HG03439 (cell line): ENCODE measurements at regions not wholly inside any gene's neighbourhood (a gene's known extent, or its start where the extent isn't known, plus 50 kb on each side); places are given as distances from the start of the nearest gene placed in this dataset.
"Not testable (repeated sequence)": the region's sequence is repeated elsewhere in the genome, so short reads cannot be mapped to it uniquely, and the experiment has no call there.

Experiments
- ATAC-seq: cut with Tn5 transposase; IDR thresholded peaks from one replicate; pipeline ENCODE4 v1.9.1; 2021; ENCODE audit warnings: mild to moderate bottlenecking, moderate library complexity; ENCODE audit not compliant: unreplicated experiment

DNA sequence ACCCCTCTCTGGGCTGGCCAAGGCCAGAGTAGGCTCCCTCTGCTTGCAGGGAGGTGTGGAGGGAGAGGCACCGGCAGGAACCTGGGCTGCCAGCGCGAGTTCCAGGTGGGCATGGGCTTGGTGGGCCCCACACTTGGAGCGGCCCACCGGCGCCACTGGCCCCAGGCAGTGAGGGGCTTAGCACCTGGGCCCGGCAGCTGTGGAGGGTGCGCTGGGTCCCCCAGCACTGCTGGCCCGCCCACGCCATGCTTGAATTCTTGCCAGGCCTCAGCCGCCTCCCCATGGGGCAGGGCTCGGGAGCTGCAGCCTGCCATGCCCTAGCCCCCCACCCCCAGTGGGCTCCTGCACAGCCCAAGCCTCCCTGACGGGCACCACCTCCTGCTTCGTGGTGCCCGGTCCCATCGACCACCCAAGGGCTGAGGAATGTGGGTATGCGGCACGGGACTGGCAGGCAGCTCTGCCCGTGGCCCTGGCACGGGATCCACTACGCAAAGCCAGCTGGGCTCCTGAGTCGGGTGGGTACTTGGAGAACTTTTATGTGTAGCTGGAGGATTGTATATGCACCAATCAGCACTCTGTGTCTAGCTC lies 1648.0 kb downstream of the OLFM4 start:
- ATAC-seq: no peak

DNA sequence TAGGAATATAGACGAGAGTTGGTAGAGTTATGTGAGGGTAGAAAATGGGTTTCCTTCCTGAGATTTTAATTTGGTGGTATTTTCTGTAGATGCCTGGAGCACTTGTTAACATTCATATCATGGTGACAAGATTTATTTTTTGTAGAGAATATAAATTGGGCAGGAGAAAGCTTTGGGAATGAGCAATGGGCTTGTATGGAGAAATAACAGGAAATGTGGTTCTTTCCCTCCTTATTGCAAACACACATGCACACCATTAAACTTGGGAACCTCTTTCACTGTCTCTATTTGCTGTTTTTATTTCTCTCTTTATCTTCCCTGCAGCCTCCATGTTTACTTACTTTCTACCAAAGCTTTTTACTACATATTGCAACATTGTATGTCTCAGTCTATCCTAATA lies 1653.6 kb downstream of the OLFM4 start:
- no peak for ATAC-seq

DNA sequence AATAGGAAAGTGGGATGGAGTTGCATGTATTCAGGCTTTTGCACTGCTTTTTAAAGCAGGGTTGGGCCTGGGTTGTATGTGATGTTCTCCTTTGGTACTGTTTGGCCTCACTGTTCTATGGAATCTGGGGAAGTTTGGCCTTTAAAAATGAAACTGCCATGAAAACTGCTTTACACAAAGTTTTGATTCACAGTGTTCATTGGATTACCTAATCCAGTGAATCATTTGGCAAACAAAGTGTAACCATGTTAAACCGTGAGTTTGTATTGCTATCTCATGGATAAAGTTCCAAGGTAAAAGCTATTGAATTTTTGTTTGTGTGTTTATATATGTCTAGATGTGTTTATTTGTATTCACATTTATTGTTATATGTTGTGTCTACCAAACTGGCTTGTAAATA lies 1658.6 kb downstream of the OLFM4 start:
- ATAC-seq: no peak

DNA sequence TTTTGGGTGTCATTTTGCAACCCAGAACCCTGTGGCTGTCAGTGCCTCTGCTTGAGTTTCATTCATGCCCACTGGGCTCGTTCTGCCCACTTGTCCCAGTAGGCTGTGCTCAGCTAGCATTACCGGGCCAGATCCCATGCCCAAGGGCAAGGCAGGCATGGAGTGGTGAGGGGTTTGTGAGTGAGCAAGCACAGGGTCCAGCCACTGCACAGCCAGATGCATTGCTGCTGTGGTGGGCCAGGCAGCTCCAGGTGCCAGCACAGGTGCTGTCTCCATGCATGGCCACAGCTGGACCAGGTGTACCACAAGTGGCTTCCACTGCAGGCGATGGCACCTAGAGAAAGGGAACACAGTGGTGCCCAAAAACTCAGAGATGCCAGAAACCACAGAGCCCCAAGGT lies 1671.2 kb downstream of the OLFM4 start:
- no peak for ATAC-seq

DNA sequence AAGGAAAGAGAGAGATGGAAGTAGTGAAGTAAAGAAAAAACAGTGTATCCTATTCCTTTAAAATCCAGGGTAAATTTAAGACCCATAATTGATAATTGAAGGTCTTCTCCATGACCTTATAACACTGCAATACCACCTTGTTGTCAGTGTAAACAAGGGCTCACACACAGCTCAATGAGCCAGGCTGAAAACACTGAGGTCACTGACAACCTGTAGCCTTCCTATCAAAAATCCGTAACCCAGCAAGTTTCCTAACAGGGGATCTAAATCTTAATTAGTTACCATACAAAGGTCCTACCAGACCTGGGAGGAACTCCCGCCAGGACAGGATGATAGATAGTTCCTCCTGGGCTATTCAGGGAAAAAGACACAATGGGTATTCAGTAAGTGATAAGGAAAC lies 1677.1 kb downstream of the OLFM4 start:
- ATAC-seq: no peak

DNA sequence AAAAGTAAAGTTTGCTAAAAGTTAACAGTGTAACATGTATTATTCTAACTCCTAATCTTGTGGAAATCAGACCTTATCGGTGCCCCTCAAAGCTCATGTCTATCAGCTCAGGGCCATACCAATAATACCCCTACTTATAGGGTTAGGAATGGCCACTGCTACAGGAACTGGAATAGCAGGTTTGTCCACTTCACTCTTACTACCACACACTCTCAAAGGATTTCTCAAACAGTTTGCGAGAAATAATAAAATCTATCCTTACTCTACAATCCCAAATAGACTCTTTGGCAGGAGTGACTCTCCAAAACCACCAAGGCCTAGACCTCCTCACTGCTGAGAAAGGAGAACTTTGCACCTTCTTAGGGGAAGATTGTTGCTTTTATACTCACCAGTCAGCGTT lies 1677.7 kb downstream of the OLFM4 start:
- no peak for ATAC-seq

DNA sequence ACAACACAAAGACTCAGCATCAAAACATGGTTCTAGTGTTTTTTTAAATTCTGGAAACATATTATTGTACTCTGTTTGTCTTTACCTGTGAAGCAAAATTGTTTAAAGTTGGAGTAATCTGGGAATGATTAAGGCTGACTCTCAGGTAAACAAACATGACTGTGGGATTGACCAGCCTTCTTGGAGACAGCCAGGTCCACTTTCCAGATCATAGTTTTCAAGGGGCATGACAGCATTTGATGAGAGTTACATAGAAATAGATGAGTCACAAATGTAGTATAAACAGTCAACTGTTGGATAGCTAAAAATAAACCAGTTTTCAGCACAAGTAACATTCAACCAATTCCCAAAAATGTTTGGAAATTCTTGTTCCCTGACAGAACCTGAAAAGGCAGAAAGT lies 1680.9 kb downstream of the OLFM4 start:
- ATAC-seq: no peak

DNA sequence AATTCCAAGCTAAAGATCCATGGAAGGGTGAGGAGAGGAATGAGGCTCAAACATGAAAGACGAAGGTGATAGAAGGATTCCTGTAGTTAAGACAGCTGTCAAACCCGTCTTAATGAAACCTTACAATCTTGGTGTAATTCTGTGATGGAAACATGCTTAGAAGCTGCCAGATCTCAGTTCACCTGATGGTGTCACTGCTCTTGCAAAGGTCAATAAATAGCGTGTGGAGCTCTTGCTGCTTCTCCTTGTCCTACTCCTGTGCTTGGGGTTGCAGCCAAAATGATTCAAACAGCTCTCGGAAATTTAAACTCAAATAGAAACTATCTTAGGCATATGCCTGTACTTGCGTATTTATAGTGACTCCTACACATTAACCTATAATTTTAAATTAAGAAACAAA lies 1705.0 kb downstream of the OLFM4 start:
- no peak for ATAC-seq

DNA sequence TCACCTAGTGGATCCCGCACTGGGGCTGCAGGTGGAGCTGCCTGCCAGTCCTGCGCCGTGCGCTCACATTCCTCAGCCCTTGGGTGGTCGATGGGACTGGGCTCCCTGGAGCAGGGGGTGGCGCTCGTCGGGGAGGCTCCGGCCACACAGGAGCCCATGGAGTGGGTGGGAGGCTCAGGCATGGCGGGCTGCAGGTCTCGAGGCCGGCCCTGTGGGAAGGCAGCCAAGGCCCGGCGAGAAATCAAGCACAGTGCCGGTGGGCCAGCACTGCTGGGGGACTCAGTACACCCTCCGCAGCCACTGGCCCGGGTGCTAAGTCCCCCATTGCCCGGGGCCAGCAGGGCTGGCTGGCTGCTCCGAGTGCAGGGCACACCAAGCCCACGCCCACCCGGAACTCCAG lies 1708.6 kb downstream of the OLFM4 start:
- not testable (repeated sequence) for ATAC-seq

DNA sequence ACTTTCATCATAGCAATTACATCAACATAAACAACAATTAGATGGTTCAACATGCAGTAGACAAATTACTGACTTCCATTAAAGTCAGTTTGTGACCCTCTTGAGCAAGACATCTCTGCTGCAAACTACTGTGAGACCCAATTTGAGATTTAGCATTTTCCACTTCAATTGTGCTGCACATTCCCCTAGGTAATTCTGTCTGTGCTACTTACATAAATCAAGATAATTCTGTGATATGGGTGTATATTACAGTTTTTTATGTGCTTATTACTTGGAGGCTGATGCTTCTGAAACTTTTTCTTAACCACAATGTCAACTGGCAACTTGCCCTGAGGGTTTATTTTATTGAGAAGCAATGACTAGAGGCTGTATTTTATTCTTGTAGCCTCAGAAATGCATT lies 1714.4 kb downstream of the OLFM4 start:
- no peak for ATAC-seq

DNA sequence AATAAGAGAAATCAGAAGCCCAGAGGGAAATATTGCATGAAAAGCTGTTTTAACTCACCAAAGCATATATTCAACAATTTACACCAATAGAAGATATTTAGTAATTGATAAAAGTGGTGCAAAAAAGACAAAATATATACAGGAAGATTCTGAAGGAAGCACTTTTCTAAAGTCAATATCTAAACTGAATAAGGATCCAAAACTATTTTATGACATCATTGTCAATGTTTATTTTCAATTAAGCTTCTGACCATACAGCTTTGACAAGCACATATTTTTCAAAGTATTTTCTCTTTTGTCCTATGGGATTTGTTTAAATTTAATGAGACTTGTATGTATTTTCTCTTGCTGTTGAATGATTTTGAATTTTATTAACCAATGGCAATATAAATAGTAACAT lies 1716.1 kb downstream of the OLFM4 start:
- ATAC-seq: no peak

DNA sequence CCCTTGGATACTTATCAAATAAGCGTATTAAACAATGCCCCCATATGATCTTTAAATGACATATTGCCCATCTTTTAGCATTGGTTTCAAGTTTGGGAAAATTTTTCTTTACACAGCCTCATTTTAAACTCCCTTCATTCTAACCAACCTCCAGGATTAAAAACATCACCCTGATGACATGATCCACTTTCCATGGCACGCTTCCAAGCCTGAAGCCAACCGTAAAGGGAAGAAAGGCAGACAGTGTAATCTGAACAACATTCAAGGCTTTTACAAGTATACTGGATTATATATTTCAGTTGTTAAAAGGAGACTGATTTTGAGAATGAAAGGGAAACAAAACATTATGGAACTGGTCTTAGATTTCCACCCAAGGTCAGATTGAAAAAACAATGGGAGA lies 1721.9 kb downstream of the OLFM4 start:
- no peak for ATAC-seq

DNA sequence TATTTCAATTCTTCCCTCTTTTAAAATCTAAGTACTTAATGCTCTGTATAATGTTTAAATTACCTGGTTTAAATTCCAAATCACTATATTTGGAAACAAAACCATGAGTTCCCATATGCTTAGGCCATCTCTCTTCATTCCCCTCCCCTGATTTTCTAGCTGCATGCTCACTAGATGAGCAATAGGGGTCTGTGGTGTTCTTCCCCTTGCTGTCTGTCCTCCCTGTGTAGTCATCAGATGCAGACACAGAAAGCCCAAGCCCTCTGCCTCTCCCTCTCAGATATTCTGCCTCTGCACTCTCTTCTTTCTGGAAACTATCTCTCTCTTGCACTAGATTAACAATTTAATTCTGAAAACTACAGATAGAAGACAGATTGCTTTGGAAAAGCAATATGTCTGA lies 1730.2 kb downstream of the OLFM4 start:
- no peak for ATAC-seq

DNA sequence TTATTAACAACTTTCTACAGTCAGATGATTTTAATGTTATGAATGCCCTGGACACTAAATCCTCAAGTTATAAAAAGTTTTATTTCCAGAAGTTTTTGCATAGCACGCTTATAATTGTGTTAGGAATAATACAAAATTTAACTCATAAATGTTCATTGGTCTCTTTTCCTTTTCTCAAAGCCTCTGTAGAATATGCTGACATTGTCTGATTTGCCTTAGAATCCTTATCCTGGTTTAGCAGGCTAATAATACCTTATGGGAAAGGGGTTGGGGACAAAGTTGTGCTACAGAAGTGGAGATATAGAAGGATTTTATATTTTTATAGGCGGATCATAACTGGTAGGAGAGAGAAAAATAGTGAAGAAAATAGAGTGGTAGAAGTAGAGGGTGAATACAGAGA lies 1739.6 kb downstream of the OLFM4 start:
- no peak for ATAC-seq

DNA sequence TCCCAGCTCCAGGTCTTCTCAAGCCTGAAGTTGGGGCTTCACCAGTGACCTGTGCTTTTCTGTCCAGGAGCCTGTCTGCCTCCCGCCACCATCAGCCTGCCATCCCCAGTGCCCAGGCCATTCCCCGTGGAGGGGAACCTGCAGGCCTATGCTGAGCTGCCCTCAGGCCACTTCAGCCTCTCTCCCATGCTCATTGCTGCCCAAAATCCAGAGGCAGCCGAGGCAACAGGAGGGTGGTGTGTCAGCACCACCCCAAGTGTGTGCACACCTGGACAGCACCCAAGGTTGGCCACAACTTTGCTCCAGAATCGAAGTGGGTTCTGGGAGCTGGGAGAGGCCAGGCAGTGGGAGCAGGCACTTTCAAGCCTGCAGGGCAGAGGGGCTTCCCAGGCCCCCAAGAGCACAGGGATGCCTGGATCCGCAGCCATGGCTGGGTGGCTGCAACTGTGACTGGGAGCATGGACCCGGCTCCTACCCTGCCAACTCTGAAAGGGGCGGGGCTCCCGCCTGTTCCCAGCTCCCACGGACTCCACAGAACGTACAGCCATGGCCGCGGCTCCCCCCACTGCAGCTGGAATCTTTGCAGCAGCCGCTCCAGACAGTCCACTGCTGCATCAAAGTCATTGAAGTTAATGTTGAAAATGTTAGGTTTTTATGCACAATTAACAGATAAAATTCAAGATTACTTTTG lies 1747.0 kb downstream of the OLFM4 start:
- no peak for ATAC-seq

DNA sequence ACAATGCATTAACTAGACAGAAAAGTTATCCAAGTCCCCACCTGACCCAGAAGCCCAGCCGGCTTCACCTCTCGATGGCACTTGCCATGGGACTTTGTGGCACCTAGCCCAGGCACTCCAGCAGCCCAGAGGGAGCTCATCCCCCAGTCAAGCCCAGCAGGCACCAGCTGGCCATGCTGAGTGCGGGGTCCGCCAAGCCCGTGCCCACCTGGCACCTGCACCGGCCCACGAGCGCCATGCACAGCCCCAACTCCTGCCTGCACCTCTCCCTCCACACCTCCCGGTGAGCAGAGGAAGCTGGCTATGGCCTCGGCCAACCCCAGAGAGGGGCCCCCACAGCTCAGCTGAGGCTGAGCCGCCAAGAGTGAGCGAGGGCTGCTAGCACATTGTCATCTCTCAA lies 1759.1 kb downstream of the OLFM4 start:
- ATAC-seq: no peak

DNA sequence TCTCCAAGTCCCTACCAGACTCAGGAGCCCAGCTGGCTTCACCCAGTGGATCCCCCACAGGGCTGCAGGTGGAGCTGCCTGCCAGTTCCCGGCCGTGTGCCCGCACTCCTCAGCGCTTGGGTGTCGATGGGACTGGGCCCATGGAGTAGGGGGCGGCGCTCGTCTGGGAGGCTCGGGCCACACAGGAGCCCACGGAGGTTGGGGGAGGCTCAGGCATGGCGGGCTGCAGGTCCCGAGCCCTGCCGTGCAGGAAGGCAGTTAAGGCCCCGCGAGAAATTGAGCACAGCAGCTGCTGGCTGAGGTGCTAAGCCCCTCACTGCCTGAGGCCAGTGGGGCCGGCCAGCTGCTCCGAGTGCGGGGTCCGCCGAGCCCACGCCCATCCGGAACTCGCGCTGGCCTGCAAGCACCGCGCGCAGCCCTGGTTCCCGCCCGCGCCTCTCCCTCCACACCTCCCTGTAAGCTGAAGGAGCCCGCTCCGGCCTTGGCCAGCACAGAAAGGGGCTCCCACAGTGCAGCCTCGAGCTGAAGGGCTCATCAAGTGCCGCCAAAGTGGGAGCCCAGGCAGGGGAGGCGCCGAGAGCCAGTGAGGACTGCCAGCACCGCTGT lies 1771.1 kb downstream of the OLFM4 start:
- ATAC-seq: no peak

DNA sequence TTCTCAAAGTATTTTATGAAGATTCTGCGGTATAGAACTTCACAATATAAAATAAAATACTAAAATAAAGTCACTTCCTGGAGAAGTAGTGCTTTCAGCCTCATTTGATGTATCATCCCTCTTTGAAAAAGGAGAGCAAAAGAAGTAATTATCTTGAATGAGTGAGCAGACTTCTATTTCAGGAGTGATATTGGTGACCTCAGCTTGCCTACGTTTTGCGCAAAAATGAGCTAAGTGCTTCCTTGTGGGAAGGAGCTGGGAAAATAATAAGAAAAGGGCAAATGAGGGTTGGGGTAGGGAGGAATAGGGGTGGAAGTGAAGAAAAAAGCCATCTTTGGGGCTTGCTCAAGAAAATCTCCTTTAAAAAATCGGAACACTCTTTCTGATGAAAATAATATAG lies 1773.6 kb downstream of the OLFM4 start:
- ATAC-seq: no peak

DNA sequence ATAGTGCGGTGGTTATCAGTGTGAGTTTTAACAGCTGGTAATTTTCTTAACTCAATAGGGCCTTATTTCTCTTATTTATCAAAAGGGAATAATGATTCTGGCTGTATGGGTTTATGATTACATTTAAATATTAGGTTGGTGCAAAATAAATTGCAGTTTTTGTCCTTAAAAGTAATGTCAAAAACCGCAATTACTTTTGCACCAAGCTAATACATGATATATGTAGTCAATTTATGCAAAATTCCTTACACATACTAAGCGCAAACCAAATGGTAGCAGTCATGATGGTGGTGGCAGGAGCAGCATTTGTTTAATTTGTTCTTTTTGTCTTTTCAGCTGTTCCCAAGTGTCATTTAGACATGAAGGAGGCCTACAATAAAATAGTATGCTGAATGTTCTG lies 1777.1 kb downstream of the OLFM4 start:
- no peak for ATAC-seq

DNA sequence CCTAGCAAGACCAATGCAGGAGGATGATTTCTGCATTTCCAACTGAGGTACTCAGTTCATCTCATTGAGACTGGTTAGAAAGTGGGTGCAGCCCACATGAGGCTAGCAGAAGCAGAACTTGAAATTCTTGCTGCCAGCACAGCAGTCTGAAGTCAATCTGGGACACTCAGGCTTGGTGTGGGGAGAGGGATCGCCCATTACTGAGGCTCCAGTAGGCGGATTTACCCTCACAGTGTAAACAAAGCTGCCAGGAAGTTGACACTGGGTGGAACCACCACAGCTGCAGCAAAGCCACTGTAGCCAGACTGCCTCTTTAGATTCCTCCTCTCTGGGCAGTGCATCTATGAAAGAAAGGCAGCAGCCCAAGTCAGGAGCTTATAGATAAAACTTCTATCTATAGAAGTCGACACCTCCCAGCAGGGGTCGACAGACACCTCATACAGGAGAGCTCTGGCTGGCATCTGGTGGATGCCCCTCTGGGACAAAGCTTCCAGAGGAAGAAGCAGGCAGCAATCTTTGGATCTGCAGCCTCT lies 1793.4 kb downstream of the OLFM4 start:
- not testable (repeated sequence) for ATAC-seq

DNA sequence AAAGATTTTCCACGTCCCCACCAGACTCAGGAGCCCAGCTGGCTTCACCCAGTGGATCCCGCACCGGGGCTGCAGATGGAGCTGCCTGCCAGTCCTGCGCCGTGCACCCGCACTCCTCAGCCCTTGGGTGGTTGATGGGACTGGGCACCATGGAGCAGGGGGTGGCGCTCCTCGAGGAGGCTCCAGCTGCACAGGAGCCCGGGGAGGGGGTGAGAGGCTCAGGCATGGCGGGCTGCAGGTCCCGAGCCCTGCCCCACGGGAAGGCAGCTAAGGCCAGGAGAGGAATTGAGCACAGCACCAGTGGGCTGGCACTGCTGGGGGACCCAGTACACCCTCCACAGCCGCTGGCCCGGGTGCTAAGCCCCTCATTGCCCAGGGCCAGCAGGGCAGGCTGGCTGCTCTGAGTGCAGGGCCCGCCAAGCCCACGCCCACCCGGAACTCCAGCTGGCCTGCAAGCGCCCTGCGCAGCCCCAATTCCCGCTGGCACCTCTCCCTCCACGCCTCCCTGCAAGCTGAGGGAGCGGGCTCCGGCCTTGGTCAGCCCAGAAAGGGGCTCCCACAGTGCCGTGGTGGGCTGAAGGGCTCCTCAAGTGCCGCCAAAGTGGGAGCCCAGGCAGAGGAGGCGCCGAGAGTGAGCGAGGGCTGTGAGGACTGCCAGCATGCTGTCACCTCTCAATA lies 1800.9 kb downstream of the OLFM4 start:
- ATAC-seq: not testable (repeated sequence)

DNA sequence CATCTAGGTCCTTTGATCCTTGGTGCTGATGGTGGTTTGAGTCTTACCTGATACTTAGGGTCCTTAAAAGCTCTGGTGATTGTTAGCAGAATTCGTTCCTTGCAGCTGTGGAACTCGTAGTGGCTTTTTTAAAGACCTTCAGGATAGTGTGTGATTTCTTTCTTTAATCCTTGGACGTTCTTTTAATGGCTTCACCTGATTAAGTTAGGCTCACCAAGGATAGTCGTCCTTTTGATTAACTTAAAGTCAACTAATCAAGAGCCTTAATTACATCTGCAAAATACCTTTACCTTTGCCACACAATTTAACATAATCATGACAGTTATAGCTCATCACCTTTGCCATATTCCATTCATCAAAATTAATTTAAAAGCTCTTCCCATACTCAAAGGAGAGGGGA lies 1807.7 kb downstream of the OLFM4 start:
- no peak for ATAC-seq
